ENCODE measurements at regions not wholly inside any gene's neighbourhood (a gene's known extent, or its start where the extent isn't known, plus 50 kb on each side); places are given as distances from the start of the nearest gene placed in this dataset.
"Not testable (repeated sequence)": the region's sequence is repeated elsewhere in the genome, so short reads cannot be mapped to it uniquely, and the experiment has no call there.

GRCh38 chrX:78822157-78822690 is 74.7 kb downstream of the LPAR4 start:
- H3K4me1 ChIP-seq: no peaks in the 10 kb centered on the region
- H3K36me3 ChIP-seq: no peaks in the 10 kb centered on the region
- no peak overlapping the region for H3K27ac ChIP-seq
- no peaks in the 10 kb centered on the region for H4K20me1 ChIP-seq
- peaks cover 26% of the 10 kb centered on the region; the same call in 1 of the 2 replicates for H3K27me3 ChIP-seq
- no peak overlapping the region for H3K9ac ChIP-seq
- no peak overlapping the region for H3K4me2 ChIP-seq
- TF ChIP-seq Cebpa-rat (IDR thresholded peaks at IDR 0.05): no peak
- H3K4me3 ChIP-seq: no peak overlapping the region
- peaks cover 13% of the 10 kb centered on the region for H3K9me3 ChIP-seq

GRCh38 chrX:78831523-78831922 is 84.0 kb downstream of the LPAR4 start:
- Histone ChIP-seq H3K4me3 (no peak overlapping the region), H3K4me1 (no peaks in the 10 kb centered on the region), H3K9ac (no peak overlapping the region), H3K36me3 (no peaks in the 10 kb centered on the region), H3K4me2 (no peak overlapping the region), H3K27ac (no peak overlapping the region), H3K9me3 (no peaks in the 10 kb centered on the region), H4K20me1 (no peaks in the 10 kb centered on the region), H3K27me3 (peaks cover 42% of the 10 kb centered on the region)
- no peak for TF ChIP-seq Cebpa-rat (IDR thresholded peaks at IDR 0.05)

GRCh38 chrX:78838709-78839108 is 91.2 kb downstream of the LPAR4 start:
- Histone ChIP-seq H3K9me3 (no peaks in the 10 kb centered on the region), H4K20me1 (no peaks in the 10 kb centered on the region), H3K4me2 (no peak overlapping the region), H3K9ac (no peak overlapping the region), H3K27me3 (peaks cover 61% of the 10 kb centered on the region), H3K27ac (no peak overlapping the region), H3K36me3 (no peaks in the 10 kb centered on the region), H3K4me1 (no peaks in the 10 kb centered on the region), H3K4me3 (no peak overlapping the region)
- TF ChIP-seq Cebpa-rat (IDR thresholded peaks at IDR 0.05): no peak

- no peak overlapping the region for H3K9ac ChIP-seq
- H4K20me1 ChIP-seq: no peaks in the 10 kb centered on the region
- no peaks in the 10 kb centered on the region for H3K36me3 ChIP-seq
- no peak overlapping the region for H3K4me3 ChIP-seq
- no peaks in the 10 kb centered on the region for H3K4me1 ChIP-seq
- TF ChIP-seq Cebpa-rat (IDR thresholded peaks at IDR 0.05): no peak
- no peak overlapping the region for H3K4me2 ChIP-seq
- H3K9me3 ChIP-seq: no peaks in the 10 kb centered on the region
- no peak overlapping the region for H3K27ac ChIP-seq
- peaks cover 59% of the 10 kb centered on the region for H3K27me3 ChIP-seq
Observed at GRCh38 chrX:78839711-78840110, 92.2 kb downstream of the LPAR4 start.

- peaks cover 31% of the 10 kb centered on the region for H3K27me3 ChIP-seq
- H3K9me3 ChIP-seq, H3K36me3 ChIP-seq, H3K4me2 ChIP-seq, H3K27ac ChIP-seq, H3K4me3 ChIP-seq, H3K4me1 ChIP-seq, H4K20me1 ChIP-seq, H3K9ac ChIP-seq: not testable (repeated sequence)
Observed at GRCh38 chrX:78844218-78844617, 96.7 kb downstream of the LPAR4 start.

GRCh38 chrX:78881248-78881647 is 63.9 kb upstream of the P2RY10 start:
- H3K9ac ChIP-seq, H3K4me3 ChIP-seq, H4K20me1 ChIP-seq, H3K4me1 ChIP-seq, H3K36me3 ChIP-seq, H3K4me2 ChIP-seq, H3K27ac ChIP-seq: not testable (repeated sequence)
- peaks cover 24% of the 10 kb centered on the region for H3K9me3 ChIP-seq
- H3K27me3 ChIP-seq: peaks cover 12% of the 10 kb centered on the region; the same call in 1 of the 2 replicates

- no peak overlapping the region for H3K4me2 ChIP-seq
- no peak for TF ChIP-seq Cebpa-rat (IDR thresholded peaks at IDR 0.05)
- no peak overlapping the region for H3K27ac ChIP-seq
- H3K4me3 ChIP-seq: no peak overlapping the region
- no peak overlapping the region for H3K9ac ChIP-seq
- H3K27me3 ChIP-seq: peaks cover 4% of the 10 kb centered on the region; the same call in 1 of the 2 replicates
- H4K20me1 ChIP-seq: no peaks in the 10 kb centered on the region
- H3K4me1 ChIP-seq: no peaks in the 10 kb centered on the region
- H3K9me3 ChIP-seq: no peaks in the 10 kb centered on the region
- H3K36me3 ChIP-seq: no peaks in the 10 kb centered on the region
Observed at GRCh38 chrX:78886550-78886949, 58.6 kb upstream of the P2RY10 start.
